Upper lobe of right lung (tissue), 1 donor: ENCODE measurements at regions not wholly inside any gene's neighbourhood (a gene's known extent, or its start where the extent isn't known, plus 50 kb on each side); places are given as distances from the start of the nearest gene placed in this dataset.

Source experiments
- ATAC-seq: fragments of 200-7000 bp; cut with Tn5 transposase; one replicate; pipeline ENCODE4 v1.9.1; 2020; ENCODE audit warnings: mild to moderate bottlenecking, moderate library complexity
- DNase-seq: peaks from one replicate; pipeline ENCODE4 v3.0.0-alpha.2; 2020
- H3K27ac ChIP-seq: fragments of 200-600 bp; one replicate; pipeline ENCODE4 v1.8.0; 2022
- H3K27me3 ChIP-seq: fragments of 200-600 bp; one replicate; pipeline ENCODE4 v1.8.0; 2022; ENCODE audit warnings: mild to moderate bottlenecking
- H3K36me3 ChIP-seq: fragments of 200-600 bp; one replicate; pipeline ENCODE4 v1.8.0; 2022
- H3K4me1 ChIP-seq: fragments of 200-600 bp; one replicate; pipeline ENCODE4 v1.8.0; 2022
- H3K4me3 ChIP-seq: fragments of 200-600 bp; one replicate; pipeline ENCODE4 v1.8.0; 2022; ENCODE audit warnings: mild to moderate bottlenecking
- H3K9me3 ChIP-seq: fragments of 200-600 bp; one replicate; pipeline ENCODE4 v1.8.0; 2022
- intact Hi-C: fragments of 100-400 bp; cut with DNase I; formaldehyde crosslinking; loops from one replicate; pipeline ENCODE4 v1.11.0; 2022
- TF ChIP-seq, protein P1 (sequence below): fragments of 200-600 bp; IDR thresholded peaks from one replicate; pipeline ENCODE4 v1.8.0; 2022; ENCODE audit warnings: antibody characterized with exemption
- donor health status: DM: no; HTN: yes; CAD: no; lungs with severe emphysema.

- no peaks in the 10 kb centered on the region for H3K9me3 ChIP-seq
- ATAC-seq (no peak), DNase-seq (no peak)
- H3K4me3 ChIP-seq, result no peak overlapping the region
- H3K27me3 ChIP-seq, result no peaks in the 10 kb centered on the region
- intact Hi-C loops, result no loop called here
- no peak overlapping the region for H3K27ac ChIP-seq
- H3K4me1 ChIP-seq, result peaks cover 8% of the 10 kb centered on the region
- TF ChIP-seq, protein P1, sequence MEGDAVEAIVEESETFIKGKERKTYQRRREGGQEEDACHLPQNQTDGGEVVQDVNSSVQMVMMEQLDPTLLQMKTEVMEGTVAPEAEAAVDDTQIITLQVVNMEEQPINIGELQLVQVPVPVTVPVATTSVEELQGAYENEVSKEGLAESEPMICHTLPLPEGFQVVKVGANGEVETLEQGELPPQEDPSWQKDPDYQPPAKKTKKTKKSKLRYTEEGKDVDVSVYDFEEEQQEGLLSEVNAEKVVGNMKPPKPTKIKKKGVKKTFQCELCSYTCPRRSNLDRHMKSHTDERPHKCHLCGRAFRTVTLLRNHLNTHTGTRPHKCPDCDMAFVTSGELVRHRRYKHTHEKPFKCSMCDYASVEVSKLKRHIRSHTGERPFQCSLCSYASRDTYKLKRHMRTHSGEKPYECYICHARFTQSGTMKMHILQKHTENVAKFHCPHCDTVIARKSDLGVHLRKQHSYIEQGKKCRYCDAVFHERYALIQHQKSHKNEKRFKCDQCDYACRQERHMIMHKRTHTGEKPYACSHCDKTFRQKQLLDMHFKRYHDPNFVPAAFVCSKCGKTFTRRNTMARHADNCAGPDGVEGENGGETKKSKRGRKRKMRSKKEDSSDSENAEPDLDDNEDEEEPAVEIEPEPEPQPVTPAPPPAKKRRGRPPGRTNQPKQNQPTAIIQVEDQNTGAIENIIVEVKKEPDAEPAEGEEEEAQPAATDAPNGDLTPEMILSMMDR, result no peak
- H3K36me3 ChIP-seq, result peaks cover 34% of the 10 kb centered on the region
Measured at GRCh38 chr5:124644138-124644537, 102.3 kb downstream of the ZNF608 start.

- DNase-seq (no peak), ATAC-seq (no peak)
- TF ChIP-seq, protein P1, result no peak
- no peak overlapping the region for H3K4me3 ChIP-seq
- intact Hi-C loops, result no loop called here
- peaks cover 42% of the 10 kb centered on the region for H3K36me3 ChIP-seq
- no peaks in the 10 kb centered on the region for H3K9me3 ChIP-seq
- no peaks in the 10 kb centered on the region for H3K4me1 ChIP-seq
- H3K27me3 ChIP-seq, result no peaks in the 10 kb centered on the region
- no peak overlapping the region for H3K27ac ChIP-seq
Measured at GRCh38 chr5:124643336-124643735, 103.1 kb downstream of the ZNF608 start.

- Histone ChIP-seq H3K27me3 (no peaks in the 10 kb centered on the region), H3K9me3 (no peaks in the 10 kb centered on the region), H3K36me3 (peaks cover 39% of the 10 kb centered on the region), H3K27ac (no peak overlapping the region), H3K4me1 (no peaks in the 10 kb centered on the region), H3K4me3 (no peak overlapping the region)
- DNase-seq (no peak), ATAC-seq (no peak)
- intact Hi-C loops, result no loop called here
- TF ChIP-seq, protein P1, result no peak
Measured at GRCh38 chr5:124642151-124642550, 104.3 kb downstream of the ZNF608 start.

DNA sequence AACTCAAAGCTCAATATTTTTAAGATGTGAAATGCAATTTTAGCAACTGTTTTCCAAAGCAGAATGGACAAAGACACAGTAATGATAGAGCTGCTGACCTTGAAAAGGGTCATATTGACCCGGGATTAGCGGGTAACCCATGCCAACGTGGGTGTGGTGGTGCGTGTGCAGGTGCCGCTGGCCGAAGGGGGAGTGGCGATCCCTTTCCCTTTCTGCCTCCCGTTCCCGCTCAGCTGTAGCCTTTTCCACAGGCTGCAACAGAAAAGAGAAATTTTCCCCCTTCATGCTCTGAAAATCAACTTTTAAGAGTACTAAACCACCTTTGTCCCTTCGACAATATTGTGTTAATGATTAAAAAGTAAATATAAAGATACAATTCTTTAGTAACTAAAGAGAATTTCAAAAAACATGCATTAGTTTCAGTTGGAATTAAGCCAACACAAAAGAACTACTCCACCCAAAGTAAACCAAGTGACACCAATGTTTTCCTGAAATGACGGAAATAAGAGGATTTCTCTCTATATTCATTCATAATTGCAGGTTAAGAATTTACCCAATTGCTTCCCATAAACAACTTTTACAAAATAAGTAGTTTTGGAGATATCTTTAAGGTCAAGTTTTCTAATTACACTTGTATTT is 105.2 kb downstream of the ZNF608 start:
- no peaks in the 10 kb centered on the region for H3K27me3 ChIP-seq
- no peaks in the 10 kb centered on the region for H3K9me3 ChIP-seq
- intact Hi-C loops, result no loop called here
- H3K4me1 ChIP-seq, result no peaks in the 10 kb centered on the region
- ATAC-seq (peak; percentile 40), DNase-seq (no peak)
- no peak overlapping the region for H3K4me3 ChIP-seq
- H3K27ac ChIP-seq, result no peak overlapping the region
- TF ChIP-seq, protein P1, result no peak
- peaks cover 37% of the 10 kb centered on the region for H3K36me3 ChIP-seq

DNA sequence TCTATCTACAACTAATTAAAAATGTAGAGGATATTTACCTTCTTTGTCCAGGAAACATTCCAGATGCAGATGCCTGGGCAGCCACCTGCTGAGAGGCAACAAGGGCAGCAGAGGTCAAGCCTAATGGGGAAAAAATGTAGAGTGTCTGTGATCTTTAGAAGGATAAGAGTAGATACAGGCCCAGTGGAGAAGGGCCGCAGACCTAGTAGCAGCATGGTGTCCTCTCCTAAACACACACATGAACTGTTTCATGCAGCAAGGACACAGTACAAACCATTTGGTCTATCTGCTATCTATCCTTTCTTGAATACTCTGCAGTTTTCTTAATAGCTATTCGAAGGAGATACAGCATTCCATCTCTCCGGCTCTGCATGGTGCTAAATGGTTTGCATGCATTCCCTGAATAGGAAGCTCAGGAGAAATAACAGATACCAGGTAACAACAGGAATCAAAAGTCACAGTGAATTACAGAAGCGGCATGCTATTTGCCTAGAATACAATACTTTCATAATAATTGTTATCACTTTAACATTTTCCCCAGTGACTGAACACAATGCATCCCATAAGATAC is 107.3 kb downstream of the ZNF608 start:
- Histone ChIP-seq H3K4me3 (no peak overlapping the region), H3K9me3 (no peaks in the 10 kb centered on the region), H3K27ac (no peak overlapping the region), H3K36me3 (peaks cover 37% of the 10 kb centered on the region), H3K27me3 (no peaks in the 10 kb centered on the region), H3K4me1 (no peaks in the 10 kb centered on the region)
- ATAC-seq (peak; percentile 28), DNase-seq (no peak)
- TF ChIP-seq, protein P1, result no peak
- intact Hi-C loops, result no loop called here
